Panc1 (cell line): ENCODE measurements at regions not wholly inside any gene's neighbourhood (a gene's known extent, or its start where the extent isn't known, plus 50 kb on each side); places are given as distances from the start of the nearest gene placed in this dataset.

Experiments used
- ATAC-seq: fragments of 200-7000 bp; cut with Tn5 transposase; 2 replicates; pipeline ENCODE4 v1.9.1; 2020; ENCODE audit warnings: mild to moderate bottlenecking, moderate library complexity
- BruUV-seq: library from RNA; stranded (reverse); fragments of 400-500 nt; replicated peaks from 2 replicates; lab custom pipeline; 2021; lab: Mats Ljungman, UMichigan
- CTCF ChIA-PET: fragments of 300-600 bp; sonication (Branson Sonifier 250); formaldehyde crosslinking; loops from one replicate; lab custom pipeline; 2022; ENCODE audit warnings: antibody characterized with exemption; lab: Charles Lee
- POLR2A ChIA-PET: fragments of 300-600 bp; sonication (Branson Sonifier 250); formaldehyde crosslinking; loops from one replicate; lab custom pipeline; 2022; ENCODE audit warnings: antibody characterized with exemption; lab: Charles Lee
- DNase-seq: peaks from one replicate; pipeline ENCODE4 v3.0.0-alpha.2; 2010; ENCODE audit warnings: low read depth, low spot score
- H3K27ac ChIP-seq: 2 replicates; pipeline ENCODE4 v1.5.1; 2011; ENCODE audit warnings: mild to moderate bottlenecking, low read length, inconsistent platforms
- H3K27me3 ChIP-seq: fragments of 200-500 bp; sonication (Bioruptor generic); 2 replicates; pipeline ENCODE4 v1.6.0; 2014; ENCODE audit warnings: low read length, inconsistent platforms; ENCODE audit not compliant: control insufficient read depth, insufficient read depth
- H3K36me3 ChIP-seq: fragments of 200-500 bp; sonication (Bioruptor generic); 2 replicates; pipeline ENCODE4 v1.5.1; 2014; ENCODE audit warnings: inconsistent platforms, mild to moderate bottlenecking, low read length, moderate library complexity; ENCODE audit not compliant: control insufficient read depth, insufficient read depth
- H3K4me1 ChIP-seq: 2 replicates; pipeline ENCODE4 v1.5.1; 2011; ENCODE audit warnings: inconsistent platforms, mild to moderate bottlenecking, low read length, moderate library complexity; ENCODE audit not compliant: control insufficient read depth, insufficient read depth
- H3K4me3 ChIP-seq, 2 experiments: 2 replicates each; pipeline ENCODE4 v1.5.1; 2011 to 2012; ENCODE audit warnings: low read depth in 2 of 2, low read length in 2 of 2, mild to moderate bottlenecking in 2 of 2, inconsistent platforms in 1 of 2, moderate library complexity in 1 of 2
- H3K9me3 ChIP-seq: fragments of 200-500 bp; sonication (Bioruptor generic); 2 replicates; pipeline ENCODE4 v1.5.1; 2014; ENCODE audit warnings: low read depth, mild to moderate bottlenecking, inconsistent platforms, low read length, moderate library complexity; ENCODE audit not compliant: control insufficient read depth, insufficient read depth
- CTCF ChIP-seq: fragments of 450-650 bp; IDR thresholded peaks from 2 replicates; pipeline ENCODE4 v1.5.1; 2017; ENCODE audit warnings: mild to moderate bottlenecking
- POLR2AphosphoS5 ChIP-seq: IDR thresholded peaks from 2 replicates; pipeline ENCODE4 v1.6.1; 2012; ENCODE audit warnings: mild to moderate bottlenecking, low read depth, low read length, moderate library complexity
- REST ChIP-seq, 2 experiments: IDR thresholded peaks; 2 replicates each; pipeline ENCODE4 v1.6.1; 2011 to 2012; ENCODE audit warnings: low read depth in 2 of 2, control low read depth in 1 of 2, low read length in 1 of 2, mild to moderate bottlenecking in 1 of 2, moderate library complexity in 1 of 2; ENCODE audit not compliant: insufficient read depth in 1 of 2
- SIN3A ChIP-seq: IDR thresholded peaks from 2 replicates; pipeline ENCODE4 v1.6.1; 2012; ENCODE audit warnings: low read depth, mild to moderate bottlenecking, low read length, moderate library complexity, borderline replicate concordance; ENCODE audit not compliant: insufficient read depth
- TCF7L2 ChIP-seq: IDR thresholded peaks from 2 replicates; pipeline ENCODE4 v1.6.1; 2011; ENCODE audit warnings: mild to moderate bottlenecking, low read depth, low read length, inconsistent platforms
- in situ Hi-C: cut with HindIII; loops from 2 replicates; pipeline ENCODE4 v1.10.0; 2016; ENCODE audit warnings: low sequenced_read_pairs, low pct_unique_long_range_greater_than_20kb
- intact Hi-C: fragments of 100-400 bp; cut with micrococcal nuclease; formaldehyde crosslinking; loops from one replicate; pipeline ENCODE4 v1.10.0; 2022; ENCODE audit not compliant: unreplicated experiment

GRCh38 chr13:64778002-64778401 is 2452.1 kb downstream of the PCDH9 start:
- no peaks in the 10 kb centered on the region for H3K36me3 ChIP-seq
- in situ Hi-C loops = no loop called here
- no peak for TF ChIP-seq SIN3A
- no peak for TF ChIP-seq CTCF
- no peak for TF ChIP-seq TCF7L2
- no peak for TF ChIP-seq POLR2AphosphoS5
- TF ChIP-seq REST (IDR thresholded peaks at IDR 0.05; ENCODE audit: insufficient read depth in 1 of 2, low read depth in 2 of 2, low read length in 1 of 2) = no peak
- ATAC-seq = no peak
- no peaks in the 10 kb centered on the region for H3K4me1 ChIP-seq
- POLR2A ChIA-PET = no interaction called here
- intact Hi-C loops = no loop called here
- H3K4me3 ChIP-seq = no peak overlapping the region
- DNase-seq = no peak
- CTCF ChIA-PET = no interaction called here
- H3K9me3 ChIP-seq = no peaks in the 10 kb centered on the region
- no peak overlapping the region for H3K27ac ChIP-seq
- no TSS peak for BruUV-seq
- H3K27me3 ChIP-seq = no peaks in the 10 kb centered on the region

- Histone ChIP-seq H3K27me3 (no peaks in the 10 kb centered on the region), H3K4me1 (no peaks in the 10 kb centered on the region), H3K9me3 (no peaks in the 10 kb centered on the region), H3K27ac (no peak overlapping the region), H3K36me3 (no peaks in the 10 kb centered on the region), H3K4me3 (no peak overlapping the region)
- CTCF ChIA-PET = no interaction called here
- intact Hi-C loops = no loop called here
- DNase-seq = no peak
- no peak for TF ChIP-seq SIN3A
- TF ChIP-seq REST (IDR thresholded peaks at IDR 0.05; ENCODE audit: insufficient read depth in 1 of 2, low read depth in 2 of 2, low read length in 1 of 2) = no peak
- TF ChIP-seq CTCF = no peak
- no peak for TF ChIP-seq POLR2AphosphoS5
- no peak for TF ChIP-seq TCF7L2
- no peak for ATAC-seq
- no TSS peak for BruUV-seq
- in situ Hi-C loops = no loop called here
- POLR2A ChIA-PET = no interaction called here
Observed at GRCh38 chr13:64774915-64775314, 2455.2 kb downstream of the PCDH9 start.
